ENCODE measurements at regions not wholly inside any gene's neighbourhood (a gene's known extent, or its start where the extent isn't known, plus 50 kb on each side); places are given as distances from the start of the nearest gene placed in this dataset.

GRCh38 chr6:47149554-47149953 lies 107.4 kb upstream of the ADGRF1 start:
- DNase-seq: no peak

GRCh38 chr6:47149066-47149465 lies 106.9 kb upstream of the ADGRF1 start:
- DNase-seq: no peak

- no peak for DNase-seq
These were observed 105.8 kb upstream of the ADGRF1 start for GRCh38 chr6:47147836-47148344.

- DNase-seq: no peak
These were observed 105.1 kb upstream of the ADGRF1 start for GRCh38 chr6:47147175-47147727.

GRCh38 chr6:47146431-47147174 lies 104.5 kb upstream of the ADGRF1 start:
- DNase-seq: no peak

GRCh38 chr6:47145212-47145611 lies 103.1 kb upstream of the ADGRF1 start:
- no peak for DNase-seq

- no peak for DNase-seq
These were observed 102.2 kb upstream of the ADGRF1 start for GRCh38 chr6:47144306-47144705.

GRCh38 chr6:47141963-47142362 lies 99.8 kb upstream of the ADGRF1 start:
- DNase-seq: no peak

GRCh38 chr6:47141171-47141570 lies 99.0 kb upstream of the ADGRF1 start:
- no peak for DNase-seq

GRCh38 chr6:47138046-47138445 lies 95.9 kb upstream of the ADGRF1 start:
- no peak for DNase-seq

GRCh38 chr6:47137073-47137472 lies 94.9 kb upstream of the ADGRF1 start:
- no peak for DNase-seq

GRCh38 chr6:47135772-47136171 lies 93.6 kb upstream of the ADGRF1 start:
- DNase-seq: peak; percentile 73 to 89

- DNase-seq: peak; percentile 59 to 78
These were observed 92.5 kb upstream of the ADGRF1 start for GRCh38 chr6:47134476-47135189.

- DNase-seq: no peak
These were observed 91.3 kb upstream of the ADGRF1 start for GRCh38 chr6:47133230-47134000.

GRCh38 chr6:47132724-47133123 lies 90.6 kb upstream of the ADGRF1 start:
- peak in 1 of 2 experiments; percentile 32 for DNase-seq

GRCh38 chr6:47131773-47132172 lies 89.6 kb upstream of the ADGRF1 start:
- no peak for DNase-seq

- DNase-seq: no peak
These were observed 88.0 kb upstream of the ADGRF1 start for GRCh38 chr6:47130086-47130485.

- no peak for DNase-seq
These were observed 87.0 kb upstream of the ADGRF1 start for GRCh38 chr6:47129129-47129528.

GRCh38 chr6:47126647-47127391 lies 84.7 kb upstream of the ADGRF1 start:
- no peak for DNase-seq

- DNase-seq: no peak
These were observed 76.5 kb upstream of the ADGRF1 start for GRCh38 chr6:47118611-47119010.

- DNase-seq: no peak
These were observed 75.2 kb upstream of the ADGRF1 start for GRCh38 chr6:47117314-47117713.

- DNase-seq: no peak
These were observed 74.5 kb upstream of the ADGRF1 start for GRCh38 chr6:47116606-47117005.
